Neural cell (in vitro differentiated cells): ENCODE measurements at regions not wholly inside any gene's neighbourhood (a gene's known extent, or its start where the extent isn't known, plus 50 kb on each side); places are given as distances from the start of the nearest gene placed in this dataset.

Source experiments
- H2AFZ ChIP-seq: fragments of 200-600, 300-800 bp; sonication (generic), shearing (Covaris generic); 2 replicates; pipeline ENCODE4 v1.6.0; 2014; ENCODE audit warnings: low read depth, mild to moderate bottlenecking, antibody characterized with exemption, low read length, moderate library complexity
- H3F3A ChIP-seq: fragments of 200-600 bp; shearing (Covaris generic); 2 replicates; pipeline ENCODE4 v1.6.1; 2016; ENCODE audit warnings: mild to moderate bottlenecking, moderate library complexity, mixed read lengths, antibody characterized with exemption, low read length; ENCODE audit not compliant: insufficient read depth, poor library complexity, severe bottlenecking
- H3K27ac ChIP-seq: fragments of 200-600, 300-800 bp; sonication (generic), shearing (Covaris generic); 2 replicates; pipeline ENCODE4 v1.5.1; 2014; ENCODE audit warnings: mild to moderate bottlenecking, low read length, moderate library complexity
- H3K27me3 ChIP-seq: fragments of 300-800, 200-600 bp; sonication (generic), shearing (Covaris generic); 2 replicates; pipeline ENCODE4 v1.6.0; 2014; ENCODE audit warnings: mild to moderate bottlenecking, low read depth, low read length, moderate library complexity; ENCODE audit not compliant: insufficient read depth
- H3K36me3 ChIP-seq: fragments of 300-800, 200-600 bp; sonication (generic), shearing (Covaris generic); 2 replicates; pipeline ENCODE4 v1.5.1; 2014; ENCODE audit warnings: mild to moderate bottlenecking, antibody characterized with exemption, low read length, moderate library complexity; ENCODE audit not compliant: insufficient read depth
- H3K4me2 ChIP-seq: fragments of 300-800, 200-600 bp; sonication (generic), shearing (Covaris generic); 2 replicates; pipeline ENCODE4 v1.6.0; 2014; ENCODE audit warnings: mild to moderate bottlenecking, low read length
- H3K4me3 ChIP-seq: fragments of 300-800, 200-600 bp; sonication (generic), shearing (Covaris generic); 2 replicates; pipeline ENCODE4 v1.5.1; 2014; ENCODE audit warnings: mild to moderate bottlenecking, low read length, moderate library complexity
- H3K79me2 ChIP-seq: fragments of 200-600 bp; shearing (Covaris generic); replicated peaks from 2 replicates; pipeline ENCODE4 v1.6.0; 2014; ENCODE audit warnings: mild to moderate bottlenecking, low read length, moderate library complexity; ENCODE audit not compliant: insufficient read depth
- H3K9ac ChIP-seq: fragments of 300-800, 200-600 bp; sonication (generic), shearing (Covaris generic); 2 replicates; pipeline ENCODE4 v1.6.1; 2016; ENCODE audit warnings: mild to moderate bottlenecking, low read length, mixed read lengths
- H3K9me2 ChIP-seq: fragments of 200-600 bp; shearing (Covaris generic); 2 replicates; pipeline ENCODE4 v1.6.1; 2016; ENCODE audit warnings: mild to moderate bottlenecking, low read length, mixed read lengths; ENCODE audit not compliant: insufficient read depth
- H3K9me3 ChIP-seq: fragments of 200-600, 300-800 bp; sonication (generic), shearing (Covaris generic); 2 replicates; pipeline ENCODE4 v1.6.1; 2016; ENCODE audit warnings: mild to moderate bottlenecking, mixed run types, low read length, moderate library complexity, mixed read lengths
- H4K20me1 ChIP-seq: fragments of 200-600 bp; shearing (Covaris generic); 2 replicates; pipeline ENCODE4 v1.6.1; 2016; ENCODE audit warnings: mild to moderate bottlenecking, mixed run types; ENCODE audit not compliant: insufficient read depth
- EP300 ChIP-seq: fragments of 450-650 bp; conservative IDR thresholded peaks from 2 replicates; pipeline ENCODE4 v1.6.1; 2014; ENCODE audit warnings: antibody characterized with exemption, mild to moderate bottlenecking, moderate library complexity; ENCODE audit not compliant: poor library complexity, severe bottlenecking
- EZH2 ChIP-seq: fragments of 200-600, 300-800 bp; shearing (Covaris generic), sonication (generic); IDR thresholded peaks from 2 replicates; pipeline ENCODE4 v1.6.1; 2014; ENCODE audit warnings: antibody characterized with exemption, low read length, borderline replicate concordance, mild to moderate bottlenecking; ENCODE audit not compliant: insufficient read depth, poor library complexity, severe bottlenecking
- MXI1 ChIP-seq: fragments of 450-650 bp; conservative IDR thresholded peaks from 2 replicates; pipeline ENCODE4 v1.6.1; 2014; ENCODE audit warnings: antibody characterized with exemption, mild to moderate bottlenecking; ENCODE audit not compliant: poor library complexity, severe bottlenecking
- POLR2AphosphoS5 ChIP-seq: IDR thresholded peaks from 2 replicates; pipeline ENCODE4 v1.6.1; 2012
- RAD21 ChIP-seq: fragments of 450-650 bp; conservative IDR thresholded peaks from 2 replicates; pipeline ENCODE4 v1.6.1; 2014; ENCODE audit warnings: antibody characterized with exemption, mild to moderate bottlenecking, moderate library complexity
- SMC3 ChIP-seq: fragments of 450-650 bp; conservative IDR thresholded peaks from 2 replicates; pipeline ENCODE4 v1.6.1; 2014; ENCODE audit warnings: antibody characterized with exemption, mild to moderate bottlenecking, moderate library complexity; ENCODE audit not compliant: poor library complexity
- TAF1 ChIP-seq: IDR thresholded peaks from 2 replicates; pipeline ENCODE4 v1.6.1; 2012; ENCODE audit warnings: low read depth
- TF ChIP-seq, protein P1 (sequence below): IDR thresholded peaks from 2 replicates; pipeline ENCODE4 v1.6.1; 2012; ENCODE audit warnings: borderline replicate concordance
- TF ChIP-seq, protein P2 (sequence below): fragments of 450-650 bp; IDR thresholded peaks from 2 replicates; pipeline ENCODE4 v1.5.1; 2014; ENCODE audit warnings: antibody characterized with exemption, mild to moderate bottlenecking, moderate library complexity; ENCODE audit not compliant: poor library complexity, severe bottlenecking

DNA sequence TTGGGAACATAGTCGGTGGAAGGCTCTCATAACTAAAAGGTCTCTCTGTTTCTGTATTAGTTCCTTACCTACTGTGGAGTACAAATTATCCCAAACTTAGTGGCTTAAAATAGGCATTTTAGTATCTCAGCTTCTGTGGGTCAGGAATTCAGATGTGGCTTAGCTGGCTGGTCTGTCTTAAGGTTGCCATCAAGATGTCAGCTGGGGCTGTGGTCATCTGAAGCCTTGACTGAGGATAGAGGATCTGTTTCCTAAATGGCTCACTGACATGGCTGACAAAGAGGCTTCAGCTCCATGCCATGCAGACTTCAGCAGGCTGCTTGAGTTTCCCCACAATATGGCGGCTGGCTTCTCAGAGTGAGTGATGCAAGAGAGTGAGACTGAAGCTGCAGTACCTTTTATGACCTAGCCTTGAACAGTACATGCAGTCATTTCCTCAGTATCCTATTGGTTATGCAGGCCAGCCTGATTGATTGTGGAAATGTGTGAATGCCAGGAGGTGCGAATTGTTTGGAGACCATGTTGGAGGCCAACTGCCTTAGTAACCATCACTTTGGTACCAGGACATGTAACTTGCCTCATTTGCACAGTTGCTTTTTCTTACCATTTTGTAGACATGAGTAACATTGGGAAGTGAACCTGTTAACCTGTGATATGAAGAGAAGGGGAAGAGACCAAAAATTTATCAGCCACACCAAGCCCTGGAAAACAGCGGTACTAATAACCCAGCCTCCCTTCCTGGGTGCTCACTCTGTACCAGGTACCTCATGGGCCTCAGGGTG, 152.8 kb upstream of the IER5L start:
- no peak overlapping the region for H3K9ac ChIP-seq
- H3K36me3 ChIP-seq = no peaks in the 10 kb centered on the region
- TF ChIP-seq RAD21 (no peak), POLR2AphosphoS5 (no peak), EP300 (no peak), EZH2 (no peak), MXI1 (no peak), TAF1 (no peak), SMC3 (no peak)
- TF ChIP-seq, protein P1, sequence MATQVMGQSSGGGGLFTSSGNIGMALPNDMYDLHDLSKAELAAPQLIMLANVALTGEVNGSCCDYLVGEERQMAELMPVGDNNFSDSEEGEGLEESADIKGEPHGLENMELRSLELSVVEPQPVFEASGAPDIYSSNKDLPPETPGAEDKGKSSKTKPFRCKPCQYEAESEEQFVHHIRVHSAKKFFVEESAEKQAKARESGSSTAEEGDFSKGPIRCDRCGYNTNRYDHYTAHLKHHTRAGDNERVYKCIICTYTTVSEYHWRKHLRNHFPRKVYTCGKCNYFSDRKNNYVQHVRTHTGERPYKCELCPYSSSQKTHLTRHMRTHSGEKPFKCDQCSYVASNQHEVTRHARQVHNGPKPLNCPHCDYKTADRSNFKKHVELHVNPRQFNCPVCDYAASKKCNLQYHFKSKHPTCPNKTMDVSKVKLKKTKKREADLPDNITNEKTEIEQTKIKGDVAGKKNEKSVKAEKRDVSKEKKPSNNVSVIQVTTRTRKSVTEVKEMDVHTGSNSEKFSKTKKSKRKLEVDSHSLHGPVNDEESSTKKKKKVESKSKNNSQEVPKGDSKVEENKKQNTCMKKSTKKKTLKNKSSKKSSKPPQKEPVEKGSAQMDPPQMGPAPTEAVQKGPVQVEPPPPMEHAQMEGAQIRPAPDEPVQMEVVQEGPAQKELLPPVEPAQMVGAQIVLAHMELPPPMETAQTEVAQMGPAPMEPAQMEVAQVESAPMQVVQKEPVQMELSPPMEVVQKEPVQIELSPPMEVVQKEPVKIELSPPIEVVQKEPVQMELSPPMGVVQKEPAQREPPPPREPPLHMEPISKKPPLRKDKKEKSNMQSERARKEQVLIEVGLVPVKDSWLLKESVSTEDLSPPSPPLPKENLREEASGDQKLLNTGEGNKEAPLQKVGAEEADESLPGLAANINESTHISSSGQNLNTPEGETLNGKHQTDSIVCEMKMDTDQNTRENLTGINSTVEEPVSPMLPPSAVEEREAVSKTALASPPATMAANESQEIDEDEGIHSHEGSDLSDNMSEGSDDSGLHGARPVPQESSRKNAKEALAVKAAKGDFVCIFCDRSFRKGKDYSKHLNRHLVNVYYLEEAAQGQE = no peak
- TF ChIP-seq, protein P2, sequence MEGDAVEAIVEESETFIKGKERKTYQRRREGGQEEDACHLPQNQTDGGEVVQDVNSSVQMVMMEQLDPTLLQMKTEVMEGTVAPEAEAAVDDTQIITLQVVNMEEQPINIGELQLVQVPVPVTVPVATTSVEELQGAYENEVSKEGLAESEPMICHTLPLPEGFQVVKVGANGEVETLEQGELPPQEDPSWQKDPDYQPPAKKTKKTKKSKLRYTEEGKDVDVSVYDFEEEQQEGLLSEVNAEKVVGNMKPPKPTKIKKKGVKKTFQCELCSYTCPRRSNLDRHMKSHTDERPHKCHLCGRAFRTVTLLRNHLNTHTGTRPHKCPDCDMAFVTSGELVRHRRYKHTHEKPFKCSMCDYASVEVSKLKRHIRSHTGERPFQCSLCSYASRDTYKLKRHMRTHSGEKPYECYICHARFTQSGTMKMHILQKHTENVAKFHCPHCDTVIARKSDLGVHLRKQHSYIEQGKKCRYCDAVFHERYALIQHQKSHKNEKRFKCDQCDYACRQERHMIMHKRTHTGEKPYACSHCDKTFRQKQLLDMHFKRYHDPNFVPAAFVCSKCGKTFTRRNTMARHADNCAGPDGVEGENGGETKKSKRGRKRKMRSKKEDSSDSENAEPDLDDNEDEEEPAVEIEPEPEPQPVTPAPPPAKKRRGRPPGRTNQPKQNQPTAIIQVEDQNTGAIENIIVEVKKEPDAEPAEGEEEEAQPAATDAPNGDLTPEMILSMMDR = no peak
- H3F3A ChIP-seq = no peaks in the 10 kb centered on the region
- no peaks in the 10 kb centered on the region for H3K9me3 ChIP-seq
- H3K9me2 ChIP-seq = no peaks in the 10 kb centered on the region
- no peak overlapping the region for H3K27ac ChIP-seq
- H3K4me3 ChIP-seq = no peak overlapping the region
- H3K4me2 ChIP-seq = no peak overlapping the region
- no peak overlapping the region for H2AFZ ChIP-seq
- no peaks in the 10 kb centered on the region for H4K20me1 ChIP-seq
- H3K27me3 ChIP-seq = no peaks in the 10 kb centered on the region
- no peaks in the 10 kb centered on the region for H3K79me2 ChIP-seq

DNA sequence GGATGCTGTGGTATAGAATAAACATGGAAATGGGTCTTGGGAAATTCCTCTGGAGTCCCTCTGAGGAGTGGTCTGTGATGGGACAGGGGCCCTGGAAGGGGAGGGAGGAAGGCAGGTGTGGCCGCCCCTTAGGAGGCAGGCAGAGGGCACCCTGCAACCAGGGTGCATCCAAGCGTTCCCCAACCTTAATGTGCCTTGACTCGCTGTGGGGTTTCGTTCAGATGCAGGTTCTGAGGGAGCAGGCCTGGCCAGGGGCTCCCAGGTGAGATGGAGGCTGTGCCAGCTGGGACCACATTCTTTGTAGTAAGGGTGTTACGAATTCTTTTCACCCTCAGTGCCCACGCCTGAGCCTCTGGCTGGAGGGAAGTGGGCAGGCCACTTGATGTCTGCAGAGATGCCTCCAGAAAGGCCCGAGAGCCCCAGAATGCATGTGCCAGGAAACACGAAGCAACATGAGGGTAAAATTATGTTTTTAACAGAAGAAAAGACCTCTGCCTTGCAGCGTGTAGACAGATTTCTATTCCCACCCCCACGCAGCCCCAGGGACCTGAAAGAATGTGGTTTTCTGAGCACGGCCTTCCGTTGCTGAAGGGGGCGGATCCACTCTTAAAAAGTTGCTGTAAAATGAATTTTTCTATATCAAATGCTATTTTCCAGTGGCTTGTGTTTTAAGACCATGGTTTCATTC, 150.4 kb upstream of the IER5L start:
- no peaks in the 10 kb centered on the region for H4K20me1 ChIP-seq
- no peaks in the 10 kb centered on the region for H3K79me2 ChIP-seq
- TF ChIP-seq EP300 (no peak), POLR2AphosphoS5 (no peak), TAF1 (no peak), SMC3 (no peak), RAD21 (no peak), MXI1 (no peak), EZH2 (no peak)
- TF ChIP-seq, protein P1 = no peak
- TF ChIP-seq, protein P2 = no peak
- H3K36me3 ChIP-seq = no peaks in the 10 kb centered on the region
- H3K27ac ChIP-seq = no peak overlapping the region
- H3K4me2 ChIP-seq = no peak overlapping the region
- no peaks in the 10 kb centered on the region for H3K9me2 ChIP-seq
- no peaks in the 10 kb centered on the region for H3K9me3 ChIP-seq
- no peaks in the 10 kb centered on the region for H3F3A ChIP-seq
- no peak overlapping the region for H3K9ac ChIP-seq
- H3K4me3 ChIP-seq = no peak overlapping the region
- no peaks in the 10 kb centered on the region for H3K27me3 ChIP-seq
- H2AFZ ChIP-seq = no peak overlapping the region
